ENCODE measurements at regions not wholly inside any gene's neighbourhood (a gene's known extent, or its start where the extent isn't known, plus 50 kb on each side); places are given as distances from the start of the nearest gene placed in this dataset.

GRCh38 chr14:85248881-85249635 lies 280.9 kb upstream of the FLRT2 start:
- TF ChIP-seq, protein P1, sequence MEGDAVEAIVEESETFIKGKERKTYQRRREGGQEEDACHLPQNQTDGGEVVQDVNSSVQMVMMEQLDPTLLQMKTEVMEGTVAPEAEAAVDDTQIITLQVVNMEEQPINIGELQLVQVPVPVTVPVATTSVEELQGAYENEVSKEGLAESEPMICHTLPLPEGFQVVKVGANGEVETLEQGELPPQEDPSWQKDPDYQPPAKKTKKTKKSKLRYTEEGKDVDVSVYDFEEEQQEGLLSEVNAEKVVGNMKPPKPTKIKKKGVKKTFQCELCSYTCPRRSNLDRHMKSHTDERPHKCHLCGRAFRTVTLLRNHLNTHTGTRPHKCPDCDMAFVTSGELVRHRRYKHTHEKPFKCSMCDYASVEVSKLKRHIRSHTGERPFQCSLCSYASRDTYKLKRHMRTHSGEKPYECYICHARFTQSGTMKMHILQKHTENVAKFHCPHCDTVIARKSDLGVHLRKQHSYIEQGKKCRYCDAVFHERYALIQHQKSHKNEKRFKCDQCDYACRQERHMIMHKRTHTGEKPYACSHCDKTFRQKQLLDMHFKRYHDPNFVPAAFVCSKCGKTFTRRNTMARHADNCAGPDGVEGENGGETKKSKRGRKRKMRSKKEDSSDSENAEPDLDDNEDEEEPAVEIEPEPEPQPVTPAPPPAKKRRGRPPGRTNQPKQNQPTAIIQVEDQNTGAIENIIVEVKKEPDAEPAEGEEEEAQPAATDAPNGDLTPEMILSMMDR (IDR thresholded peaks at IDR 0.05), result no peak
- TF ChIP-seq POLR2A (IDR thresholded peaks at IDR 0.05), result no peak
- intact Hi-C loops (cut with DNase I), result no loop called here
- peaks cover 0 to 5% (median 0%) of the 10 kb centered on the region in 3 donors for H3K9me3 ChIP-seq (replicated peaks in 1 of 3)
- no peaks in the 10 kb centered on the region for H3K4me1 ChIP-seq (replicated peaks in 1 of 2)
- peak; percentile 40 to 67 (median 52) for DNase-seq
- H3K27me3 ChIP-seq, result no peaks in the 10 kb centered on the region
- H3K4me3 ChIP-seq, result no peak overlapping the region
- H3K36me3 ChIP-seq (replicated peaks in 1 of 2), result no peaks in the 10 kb centered on the region
- 42 to 49% (median 45%) methylated on average over 4 of the region's 4 CpGs for WGBS, 4 donors
- H3K27ac ChIP-seq, result no peak overlapping the region

GRCh38 chr14:85250414-85251189 lies 279.3 kb upstream of the FLRT2 start:
- no peak for TF ChIP-seq POLR2A (IDR thresholded peaks at IDR 0.05)
- TF ChIP-seq, protein P1 (IDR thresholded peaks at IDR 0.05), result no peak

DNA sequence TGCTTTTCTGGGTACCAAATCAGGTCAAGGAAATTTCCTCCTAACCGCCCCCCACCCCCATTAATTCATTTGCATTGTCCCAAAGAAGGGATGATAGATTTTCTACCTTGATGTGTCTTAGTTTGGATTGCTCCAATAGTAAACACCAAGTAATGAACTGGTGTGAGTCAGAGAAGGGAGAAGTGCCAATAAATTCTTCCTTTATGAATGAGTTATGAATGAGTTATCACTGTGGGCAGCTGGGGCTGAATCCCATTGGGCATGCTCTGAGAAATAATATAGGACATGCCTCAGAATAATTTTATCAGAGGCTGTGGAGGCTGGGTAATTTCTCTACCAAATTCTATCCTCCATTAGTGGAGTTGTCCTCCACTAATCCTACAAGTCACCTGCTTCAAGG lies 277.9 kb upstream of the FLRT2 start:
- intact Hi-C loops (cut with DNase I), result no loop called here

More at GRCh38 chr14:85250414-85251189, 279.3 kb upstream of the FLRT2 start:
- H3K9me3 ChIP-seq (replicated peaks in 1 of 3), result peaks cover 0 to 5% (median 0%) of the 10 kb centered on the region in 3 donors
- H3K4me3 ChIP-seq, result no peak overlapping the region
- H3K27ac ChIP-seq, result no peak overlapping the region
- no peak for DNase-seq
- H3K27me3 ChIP-seq, result no peaks in the 10 kb centered on the region
- no peaks in the 10 kb centered on the region for H3K36me3 ChIP-seq (replicated peaks in 1 of 2)
- WGBS, 4 donors, result 76 to 78% (median 78%) methylated on average over 8 of the region's 8 CpGs
- H3K4me1 ChIP-seq (replicated peaks in 1 of 2), result no peaks in the 10 kb centered on the region
- intact Hi-C loops (cut with DNase I), result no loop called here

DNA sequence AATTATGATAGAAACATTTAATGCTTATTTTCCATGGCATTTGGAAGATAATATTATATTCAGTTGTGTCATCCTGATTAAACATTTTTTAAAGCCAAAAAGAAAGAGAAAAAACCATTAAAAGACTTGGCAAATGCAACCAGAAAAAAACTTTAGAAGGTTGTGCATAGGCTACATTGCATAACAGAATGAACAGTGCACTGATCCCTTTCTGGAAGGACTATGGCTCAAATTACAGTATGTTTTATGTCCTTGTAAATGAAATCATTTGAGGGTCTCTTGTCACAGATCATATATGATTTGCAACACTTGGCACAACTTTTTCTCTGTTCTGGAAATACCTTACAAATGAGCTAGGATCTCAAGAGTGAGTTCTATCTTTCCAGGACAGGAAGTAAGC lies 275.2 kb upstream of the FLRT2 start:
- Histone ChIP-seq H3K36me3 (replicated peaks in 1 of 2) (no peaks in the 10 kb centered on the region), H3K27me3 (no peaks in the 10 kb centered on the region), H3K9me3 (replicated peaks in 1 of 3) (no peaks in the 10 kb centered on the region), H3K4me3 (no peak overlapping the region), H3K4me1 (replicated peaks in 1 of 2) (no peaks in the 10 kb centered on the region), H3K27ac (no peak overlapping the region)
- TF ChIP-seq POLR2A (IDR thresholded peaks at IDR 0.05), result no peak
- TF ChIP-seq, protein P1 (IDR thresholded peaks at IDR 0.05), result no peak
- intact Hi-C loops (cut with DNase I), result no loop called here
- DNase-seq, result no peak

More for the DNA sequence above, 277.9 kb upstream of the FLRT2 start:
- Histone ChIP-seq H3K9me3 (replicated peaks in 1 of 3) (no peaks in the 10 kb centered on the region), H3K27me3 (no peaks in the 10 kb centered on the region), H3K27ac (no peak overlapping the region), H3K4me1 (replicated peaks in 1 of 2) (no peaks in the 10 kb centered on the region), H3K4me3 (no peak overlapping the region), H3K36me3 (replicated peaks in 1 of 2) (no peaks in the 10 kb centered on the region)
- no peak for DNase-seq
- 47 to 67% (median 55%) methylated on average over 1 of the region's 1 CpG for WGBS, 4 donors
- TF ChIP-seq POLR2A (IDR thresholded peaks at IDR 0.05), result no peak
- TF ChIP-seq, protein P1 (IDR thresholded peaks at IDR 0.05), result no peak
